GM13977 (cell line): ENCODE measurements at regions not wholly inside any gene's neighbourhood (a gene's known extent, or its start where the extent isn't known, plus 50 kb on each side); places are given as distances from the start of the nearest gene placed in this dataset.

ENCODE experiments used
- DNase-seq: peaks from one replicate; pipeline ENCODE4 v3.0.0; 2012; ENCODE audit warnings: low spot score
- CTCF ChIP-seq: IDR thresholded peaks from 2 replicates; pipeline ENCODE4 v1.5.1; 2012; ENCODE audit warnings: mild to moderate bottlenecking, control low read depth; ENCODE audit not compliant: insufficient read depth; ENCODE audit errors: extremely low read depth, missing control alignments
- in situ Hi-C: fragments of 300-500 bp; cut with MboI; formaldehyde crosslinking; loops from one replicate; pipeline ENCODE4 v1.12.0; 2022; ENCODE audit warnings: low sequenced_read_pairs, low pct_unique_long_range_greater_than_20kb, mixed read lengths, inconsistent platforms; ENCODE audit not compliant: unreplicated experiment

- no peak for DNase-seq
- in situ Hi-C loops, result loop anchor here (10.0 kb wide), 1 partner anchor 1008 kb away; no protein-coding TSS in a partner anchor
- TF ChIP-seq CTCF, result no peak
These were observed 50.1 kb upstream of the CD180 start for GRCh38 chr5:67246546-67247268.
